ENCODE measurements at regions not wholly inside any gene's neighbourhood (a gene's known extent, or its start where the extent isn't known, plus 50 kb on each side); places are given as distances from the start of the nearest gene placed in this dataset.
"Not testable (repeated sequence)": the region's sequence is repeated elsewhere in the genome, so short reads cannot be mapped to it uniquely, and the experiment has no call there.

DNA sequence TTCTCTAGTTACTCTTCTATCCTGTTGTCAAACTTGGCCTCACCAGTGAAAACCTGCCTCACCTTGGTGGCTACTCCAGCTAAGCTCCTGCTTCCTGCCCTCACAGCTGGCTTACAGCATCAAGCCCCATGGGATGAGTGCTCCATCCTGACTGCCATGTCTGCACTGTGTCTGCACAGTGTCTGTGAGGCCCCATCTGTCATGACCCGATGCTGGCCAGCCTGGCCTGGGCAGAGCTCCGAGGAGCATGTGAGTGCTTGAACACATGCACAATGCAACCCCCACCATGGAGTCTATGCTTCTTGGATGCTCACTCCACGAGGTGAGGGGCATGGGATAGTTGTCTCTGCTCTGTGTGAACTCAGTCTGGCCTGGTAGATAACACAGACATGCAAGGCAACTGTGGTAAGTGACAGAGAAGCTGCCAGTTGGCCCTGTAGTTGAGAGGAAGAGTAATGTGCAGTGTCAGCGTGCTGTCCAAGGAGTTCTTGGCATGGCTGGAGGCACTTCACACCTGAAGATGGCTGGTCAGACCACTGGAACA, 207.1 kb upstream of the ZNF32 start:
- DNase-seq (ENCODE audit: low read depth in 2 of 2) = no peak

- DNase-seq (ENCODE audit: low read depth in 2 of 2) = no peak
These were observed 205.3 kb upstream of the ZNF32 start for GRCh38 chr10:43854007-43854406.

- DNase-seq (ENCODE audit: low read depth in 2 of 2) = no peak
These were observed 204.7 kb upstream of the ZNF32 start for GRCh38 chr10:43853369-43853768.

- DNase-seq (ENCODE audit: low read depth in 2 of 2) = no peak
These were observed 204.0 kb upstream of the ZNF32 start for GRCh38 chr10:43852644-43853214.

DNA sequence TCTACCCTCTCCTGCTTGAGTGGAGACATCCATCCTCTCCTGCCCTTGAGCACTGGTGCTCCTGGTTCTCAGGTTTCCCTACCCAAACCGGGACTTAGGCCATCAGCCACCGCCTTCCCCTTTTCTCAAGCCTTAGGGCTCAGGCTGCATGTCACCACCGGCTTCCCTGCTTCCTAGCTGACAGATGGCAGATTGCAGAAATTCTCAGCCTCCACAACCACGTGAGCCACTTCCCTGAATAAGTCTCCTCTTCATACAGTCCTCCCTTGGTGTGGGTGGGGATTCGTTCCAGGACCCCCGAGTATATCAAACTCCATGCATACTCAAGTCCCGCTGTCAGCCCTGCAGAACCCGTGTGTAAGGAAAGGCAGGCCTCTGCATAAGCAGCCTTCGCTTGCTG, 203.5 kb upstream of the ZNF32 start:
- DNase-seq (ENCODE audit: low read depth in 2 of 2) = no peak

DNA sequence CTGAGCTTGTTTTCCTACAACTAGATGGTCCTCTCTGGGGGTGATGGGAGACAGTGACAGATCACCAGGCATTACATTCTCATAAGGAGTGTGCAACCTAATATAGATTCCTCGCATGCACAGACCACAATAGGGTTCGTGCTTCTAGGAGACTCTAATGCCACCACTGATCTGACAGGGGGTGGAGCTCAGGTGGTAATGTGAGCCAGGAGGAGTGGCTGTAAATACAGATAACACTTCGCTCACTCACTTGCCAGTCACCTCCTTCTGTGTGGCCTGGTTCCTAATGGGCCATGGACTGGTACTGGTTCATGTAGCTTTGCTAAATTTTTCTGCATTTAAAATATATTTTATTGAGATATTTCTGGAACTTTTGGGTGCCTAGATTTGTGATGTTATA, 202.3 kb upstream of the ZNF32 start:
- no peak for DNase-seq (ENCODE audit: low read depth in 2 of 2)

GRCh38 chr10:43849551-43849950, 200.9 kb upstream of the ZNF32 start:
- DNase-seq (ENCODE audit: low read depth in 2 of 2) = no peak

DNA sequence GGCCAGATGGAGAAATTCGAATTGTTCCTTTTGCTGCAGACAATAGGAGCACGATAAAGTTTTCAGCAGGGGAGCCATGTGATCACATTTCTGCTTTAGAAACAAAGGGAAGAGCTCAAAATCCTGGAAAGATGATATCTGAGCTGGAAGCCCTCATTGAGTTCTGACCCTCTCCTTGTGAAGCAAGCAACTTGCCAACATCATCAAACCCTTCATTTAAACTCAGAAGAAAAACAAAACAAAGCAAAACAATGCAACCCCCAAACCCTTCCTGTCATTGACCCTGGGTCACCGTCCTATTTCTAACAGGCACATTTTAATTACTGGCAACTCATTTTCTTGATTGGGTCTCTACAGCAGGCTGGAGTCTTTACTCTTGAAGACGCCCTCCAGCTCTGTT, 198.3 kb upstream of the ZNF32 start:
- DNase-seq (ENCODE audit: low read depth in 2 of 2) = no peak

DNA sequence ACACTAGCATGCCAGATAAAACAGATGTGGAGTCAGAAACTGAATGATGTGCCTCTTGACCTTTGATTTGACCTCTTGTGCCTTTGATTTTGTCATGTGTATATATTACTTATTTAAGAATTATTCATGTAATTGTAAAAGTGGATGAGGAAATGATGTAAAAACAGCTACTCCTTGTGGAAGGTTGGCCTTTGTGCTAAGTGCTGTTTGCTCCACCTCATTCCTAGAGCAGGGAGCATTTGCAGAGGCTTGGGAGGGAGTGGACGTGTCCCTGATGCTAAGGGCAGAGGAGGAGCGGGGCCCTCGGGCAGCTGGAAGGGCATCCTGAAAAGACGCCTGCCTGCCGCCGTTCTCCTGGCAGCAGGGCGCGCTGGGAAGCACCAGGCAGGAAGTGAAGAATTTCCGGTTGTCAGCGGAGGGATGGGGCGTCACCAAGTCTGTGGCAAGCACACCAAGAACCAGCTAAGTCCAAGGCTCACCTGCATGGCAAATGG, 197.6 kb upstream of the ZNF32 start:
- DNase-seq (ENCODE audit: low read depth in 2 of 2) = no peak

- no peak for DNase-seq (ENCODE audit: low read depth in 2 of 2)
These were observed 196.4 kb upstream of the ZNF32 start for GRCh38 chr10:43845121-43845520.

- no peak for DNase-seq (ENCODE audit: low read depth in 2 of 2)
These were observed 195.5 kb upstream of the ZNF32 start for GRCh38 chr10:43844221-43844620.

- no peak for DNase-seq (ENCODE audit: low read depth in 2 of 2)
These were observed 194.8 kb upstream of the ZNF32 start for GRCh38 chr10:43843321-43844101.

DNA sequence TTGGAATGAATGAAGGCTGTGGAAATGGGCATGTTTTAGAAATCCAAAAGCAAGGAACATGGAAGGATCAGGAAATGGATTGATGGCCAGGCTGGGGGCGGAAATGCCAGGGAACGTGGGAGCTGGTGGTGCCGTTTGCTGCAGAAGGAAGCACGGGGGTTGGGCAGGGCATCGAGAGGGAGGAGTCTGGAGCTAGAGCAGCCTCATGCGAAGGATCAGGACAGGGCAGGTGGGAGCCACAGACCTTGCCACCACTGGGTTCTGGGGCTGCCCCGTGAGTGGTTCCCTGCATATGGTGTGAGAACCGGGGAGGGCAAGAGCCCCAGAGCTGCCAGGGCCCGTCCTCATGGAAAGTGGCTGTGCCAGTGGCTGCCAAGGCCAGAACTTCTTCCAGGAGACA, 193.8 kb upstream of the ZNF32 start:
- no peak for DNase-seq (ENCODE audit: low read depth in 2 of 2)

DNA sequence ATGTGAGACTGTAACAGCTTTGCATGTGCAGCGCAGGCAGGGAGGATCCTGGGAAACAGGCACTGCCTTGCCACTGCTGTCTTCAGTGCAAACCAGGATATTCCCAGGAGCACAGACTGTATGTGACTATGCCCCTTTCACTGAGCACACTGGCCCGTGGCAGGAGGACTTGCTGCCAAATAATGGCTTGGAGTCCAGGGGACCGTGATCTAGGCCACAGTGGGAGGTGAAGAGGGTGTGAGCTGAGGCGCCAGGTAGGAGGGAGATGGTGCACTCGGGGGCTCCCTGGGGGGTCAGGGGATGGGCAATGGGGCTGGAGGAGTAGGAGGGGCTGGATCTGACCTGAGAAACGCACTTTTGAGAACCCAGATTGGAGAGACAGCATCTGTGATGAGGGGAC, 193.4 kb upstream of the ZNF32 start:
- DNase-seq (ENCODE audit: low read depth in 2 of 2) = no peak

DNA sequence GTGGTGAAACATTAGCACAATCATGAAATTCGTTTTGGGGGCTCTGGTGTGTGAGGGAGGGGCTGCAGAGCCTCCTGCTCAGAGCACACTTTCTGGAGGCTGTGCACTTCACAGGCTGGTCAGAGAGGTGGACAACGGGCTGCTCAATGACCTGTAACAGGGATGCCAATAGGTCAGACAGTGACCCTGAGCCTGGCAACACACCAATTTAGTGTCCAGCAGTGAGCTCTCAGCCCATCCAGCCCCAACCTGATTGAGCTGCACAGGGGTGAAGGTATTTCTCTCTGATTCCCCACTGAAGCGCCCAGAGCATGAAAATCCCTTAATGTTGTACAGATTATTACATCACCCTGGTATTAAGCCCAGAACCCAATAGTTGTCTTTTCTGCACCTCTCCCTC, 191.3 kb upstream of the ZNF32 start:
- no peak for DNase-seq (ENCODE audit: low read depth in 2 of 2)

- DNase-seq (ENCODE audit: low read depth in 2 of 2) = not testable (repeated sequence)
These were observed 186.1 kb upstream of the ZNF32 start for GRCh38 chr10:43834751-43835150.

GRCh38 chr10:43827853-43828252, 179.2 kb upstream of the ZNF32 start:
- no peak for DNase-seq (ENCODE audit: low read depth in 2 of 2)

GRCh38 chr10:43825984-43826383, 177.3 kb upstream of the ZNF32 start:
- DNase-seq (ENCODE audit: low read depth in 2 of 2) = no peak

DNA sequence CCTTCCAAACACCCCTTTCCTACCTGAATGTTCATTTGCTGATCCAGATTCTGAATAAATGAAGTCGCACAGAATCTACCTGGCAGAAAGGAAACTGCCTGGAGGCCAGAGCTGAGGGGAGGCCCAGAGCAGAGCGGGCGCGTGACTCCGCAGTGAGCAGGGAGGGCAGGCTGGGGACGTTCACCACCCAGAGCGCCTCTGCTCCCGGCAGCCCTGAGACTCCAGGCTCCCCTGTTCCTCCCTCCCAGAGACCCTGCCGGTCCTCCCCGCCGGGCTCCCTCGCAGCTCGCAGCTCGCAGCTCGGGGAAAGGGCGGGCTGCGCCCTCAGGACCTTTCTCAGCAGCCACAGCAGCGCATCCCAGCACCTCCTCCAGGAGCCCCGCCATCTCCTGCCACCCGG, 176.7 kb upstream of the ZNF32 start:
- DNase-seq (ENCODE audit: low read depth in 2 of 2) = no peak

GRCh38 chr10:43824934-43825333, 176.3 kb upstream of the ZNF32 start:
- DNase-seq (ENCODE audit: low read depth in 2 of 2) = no peak

- no peak for DNase-seq (ENCODE audit: low read depth in 2 of 2)
These were observed 174.2 kb upstream of the ZNF32 start for GRCh38 chr10:43822631-43823580.

DNA sequence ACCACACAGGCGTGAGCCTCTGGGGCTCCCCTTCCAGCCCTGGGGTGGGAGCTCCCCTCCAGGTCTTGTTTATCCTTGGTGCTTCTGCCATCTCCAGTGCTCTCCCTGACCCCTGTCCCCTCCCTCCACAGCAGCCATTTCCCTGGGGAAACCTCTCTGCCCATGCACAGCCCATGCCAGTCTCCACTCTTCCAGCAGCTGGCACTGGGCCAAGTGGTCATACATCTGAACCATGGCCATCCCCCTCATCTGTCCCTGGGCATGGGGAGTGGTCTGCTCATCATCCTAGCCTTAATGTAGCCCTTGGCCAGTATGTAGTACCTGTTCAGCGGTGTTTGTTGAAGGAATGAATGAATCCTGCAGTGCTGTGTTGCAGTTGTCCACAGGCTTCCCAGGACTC, 172.4 kb upstream of the ZNF32 start:
- DNase-seq (ENCODE audit: low read depth in 2 of 2) = no peak
